ENCODE measurements at regions not wholly inside any gene's neighbourhood (a gene's known extent, or its start where the extent isn't known, plus 50 kb on each side); places are given as distances from the start of the nearest gene placed in this dataset.

DNA sequence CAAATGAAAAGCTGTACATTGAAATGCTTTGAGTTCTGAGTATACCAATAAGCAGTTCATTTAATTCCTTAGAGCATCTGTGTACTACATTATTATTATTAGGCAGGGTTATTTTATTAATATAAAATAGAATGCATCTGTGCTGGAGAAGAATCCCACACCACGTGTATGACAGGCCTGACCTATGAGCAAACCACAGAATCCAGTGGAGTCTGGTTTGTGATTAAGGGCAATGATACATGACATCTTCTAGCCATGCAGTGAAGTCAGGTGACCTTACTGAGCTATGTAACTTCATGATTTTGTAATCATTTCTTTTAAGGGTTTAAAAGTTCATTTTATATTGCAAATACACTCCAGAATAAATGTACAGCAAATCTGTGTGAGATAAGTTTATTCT lies 1165.0 kb upstream of the TENM3 start:
- no peaks in the 10 kb centered on the region for H3K36me3 ChIP-seq
- H3K27me3 ChIP-seq, result no peaks in the 10 kb centered on the region
- H3K27ac ChIP-seq, result no peak overlapping the region
- no peaks in the 10 kb centered on the region for H3K4me1 ChIP-seq
- 45 to 52% (median 49%) methylated on average over 1 of the region's 1 CpG for WGBS, 4 donors
- intact Hi-C loops (cut with DNase I), result no loop called here
- no peak for ATAC-seq
- TF ChIP-seq, protein P1, sequence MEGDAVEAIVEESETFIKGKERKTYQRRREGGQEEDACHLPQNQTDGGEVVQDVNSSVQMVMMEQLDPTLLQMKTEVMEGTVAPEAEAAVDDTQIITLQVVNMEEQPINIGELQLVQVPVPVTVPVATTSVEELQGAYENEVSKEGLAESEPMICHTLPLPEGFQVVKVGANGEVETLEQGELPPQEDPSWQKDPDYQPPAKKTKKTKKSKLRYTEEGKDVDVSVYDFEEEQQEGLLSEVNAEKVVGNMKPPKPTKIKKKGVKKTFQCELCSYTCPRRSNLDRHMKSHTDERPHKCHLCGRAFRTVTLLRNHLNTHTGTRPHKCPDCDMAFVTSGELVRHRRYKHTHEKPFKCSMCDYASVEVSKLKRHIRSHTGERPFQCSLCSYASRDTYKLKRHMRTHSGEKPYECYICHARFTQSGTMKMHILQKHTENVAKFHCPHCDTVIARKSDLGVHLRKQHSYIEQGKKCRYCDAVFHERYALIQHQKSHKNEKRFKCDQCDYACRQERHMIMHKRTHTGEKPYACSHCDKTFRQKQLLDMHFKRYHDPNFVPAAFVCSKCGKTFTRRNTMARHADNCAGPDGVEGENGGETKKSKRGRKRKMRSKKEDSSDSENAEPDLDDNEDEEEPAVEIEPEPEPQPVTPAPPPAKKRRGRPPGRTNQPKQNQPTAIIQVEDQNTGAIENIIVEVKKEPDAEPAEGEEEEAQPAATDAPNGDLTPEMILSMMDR (IDR thresholded peaks at IDR 0.05), result no peak
- TF ChIP-seq POLR2A (IDR thresholded peaks at IDR 0.05), result no peak
- H3K4me3 ChIP-seq, result no peak overlapping the region
- peaks cover 0 to 8% (median 0%) of the 10 kb centered on the region in 12 donors for H3K9me3 ChIP-seq
- no peak for DNase-seq

DNA sequence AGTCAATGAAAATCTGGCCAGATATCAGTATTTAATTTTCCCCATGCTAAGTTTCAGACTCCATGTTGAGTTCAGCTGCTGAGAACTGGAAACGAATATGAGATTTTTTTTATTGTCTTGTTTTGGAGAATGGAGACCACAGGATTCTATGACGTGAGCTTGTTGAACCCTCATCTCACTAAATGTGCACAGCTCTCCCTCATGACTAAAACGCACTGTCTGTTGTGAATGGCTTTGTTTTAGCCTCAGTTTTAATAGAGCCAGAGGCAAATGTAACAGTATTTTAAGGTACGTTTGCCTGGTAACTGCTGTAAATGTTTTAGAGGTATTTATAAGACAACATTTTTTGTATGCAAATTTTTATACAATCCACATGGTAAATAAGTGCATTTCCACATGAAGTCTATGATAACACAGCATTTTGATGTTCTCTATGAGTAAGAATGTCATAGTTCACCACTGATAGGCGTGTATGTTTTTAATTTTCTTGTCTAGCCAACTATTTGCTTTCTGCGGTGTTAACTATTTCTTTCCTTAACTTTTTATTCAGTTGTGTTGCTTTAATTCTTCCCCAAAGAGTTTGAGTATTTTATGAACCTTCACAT lies 1159.3 kb upstream of the TENM3 start:
- no peaks in the 10 kb centered on the region for H3K9me3 ChIP-seq
- no peak overlapping the region for H3K4me3 ChIP-seq
- no peak for DNase-seq
- TF ChIP-seq, protein P1 (IDR thresholded peaks at IDR 0.05), result no peak
- TF ChIP-seq POLR2A (IDR thresholded peaks at IDR 0.05), result no peak
- H3K36me3 ChIP-seq, result no peaks in the 10 kb centered on the region
- H3K27me3 ChIP-seq, result no peaks in the 10 kb centered on the region
- no peak for ATAC-seq
- 58 to 75% (median 68%) methylated on average over 6 of the region's 6 CpGs for WGBS, 4 donors
- no peaks in the 10 kb centered on the region for H3K4me1 ChIP-seq
- intact Hi-C loops (cut with DNase I), result no loop called here
- H3K27ac ChIP-seq, result no peak overlapping the region

DNA sequence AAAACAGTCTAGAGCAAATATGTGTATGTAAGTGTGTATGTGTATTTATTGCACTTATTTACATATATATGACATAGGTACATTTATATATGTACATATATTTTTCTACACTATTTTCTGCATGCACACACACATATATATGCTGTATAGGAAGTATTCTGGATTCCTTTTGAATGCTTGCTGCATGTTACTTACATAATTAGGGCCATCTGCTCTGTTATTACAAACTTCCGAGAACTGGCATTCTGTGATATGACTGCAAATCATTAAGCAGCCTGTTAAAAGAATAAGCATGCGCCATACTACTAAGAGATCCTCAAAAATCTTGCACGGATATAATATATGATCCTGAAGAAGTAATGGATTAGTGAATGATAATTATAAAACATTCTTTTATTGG lies 1157.6 kb upstream of the TENM3 start:
- no peaks in the 10 kb centered on the region for H3K36me3 ChIP-seq
- H3K4me3 ChIP-seq, result no peak overlapping the region
- no peaks in the 10 kb centered on the region for H3K9me3 ChIP-seq
- H3K27me3 ChIP-seq, result no peaks in the 10 kb centered on the region
- ATAC-seq (no peak), DNase-seq (no peak)
- no peak overlapping the region for H3K27ac ChIP-seq
- TF ChIP-seq POLR2A (IDR thresholded peaks at IDR 0.05), result no peak
- TF ChIP-seq, protein P1 (IDR thresholded peaks at IDR 0.05), result no peak
- 75 to 83% (median 82%) methylated on average over 3 of the region's 3 CpGs for WGBS, 4 donors
- H3K4me1 ChIP-seq, result no peaks in the 10 kb centered on the region
- intact Hi-C loops (cut with DNase I), result no loop called here

DNA sequence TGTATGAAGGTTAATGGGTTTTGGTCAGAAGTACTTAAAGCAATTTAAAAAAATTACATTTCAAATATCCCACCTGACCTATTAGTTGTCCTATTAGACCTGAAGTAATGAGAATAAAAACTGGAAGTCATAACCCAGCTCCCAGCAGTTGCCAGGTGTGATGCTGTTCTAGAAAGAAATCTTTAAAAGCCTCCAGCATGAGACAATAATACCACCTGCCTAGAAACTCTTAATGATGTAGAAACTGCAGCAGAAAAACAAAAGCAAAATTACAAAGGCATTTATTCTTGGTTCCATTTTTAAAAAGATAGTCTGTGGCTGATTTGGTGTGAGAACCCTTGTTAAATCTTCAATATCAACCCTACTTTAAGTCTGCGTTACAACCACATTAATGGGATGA lies 1137.7 kb upstream of the TENM3 start:
- DNase-seq (no peak), ATAC-seq (no peak)
- Histone ChIP-seq H3K27ac (no peak overlapping the region), H3K36me3 (no peaks in the 10 kb centered on the region), H3K4me3 (no peak overlapping the region), H3K9me3 (no peaks in the 10 kb centered on the region), H3K27me3 (no peaks in the 10 kb centered on the region), H3K4me1 (no peaks in the 10 kb centered on the region)
- intact Hi-C loops (cut with DNase I), result no loop called here
- TF ChIP-seq POLR2A (IDR thresholded peaks at IDR 0.05), result no peak
- TF ChIP-seq, protein P1 (IDR thresholded peaks at IDR 0.05), result no peak
- 83 to 92% (median 85%) methylated on average over 1 of the region's 1 CpG for WGBS, 4 donors

Measured in heart left ventricle (tissue), 16 donors.